HEK293 (cell line): ENCODE measurements at regions not wholly inside any gene's neighbourhood (a gene's known extent, or its start where the extent isn't known, plus 50 kb on each side); places are given as distances from the start of the nearest gene placed in this dataset.

ENCODE experiments used
- HOXA7 ChIP-seq: sonication (generic); formaldehyde crosslinking; IDR thresholded peaks from 2 replicates; pipeline ENCODE4 v1.8.1; 2022; ENCODE audit warnings: missing genetic modification reagents, borderline replicate concordance
- TF ChIP-seq, protein P1 (sequence below): fragments of 450-650 bp; formaldehyde crosslinking; IDR thresholded peaks from 2 replicates; pipeline ENCODE4 v1.5.1; 2016; ENCODE audit warnings: missing biosample characterization, missing genetic modification characterization

DNA sequence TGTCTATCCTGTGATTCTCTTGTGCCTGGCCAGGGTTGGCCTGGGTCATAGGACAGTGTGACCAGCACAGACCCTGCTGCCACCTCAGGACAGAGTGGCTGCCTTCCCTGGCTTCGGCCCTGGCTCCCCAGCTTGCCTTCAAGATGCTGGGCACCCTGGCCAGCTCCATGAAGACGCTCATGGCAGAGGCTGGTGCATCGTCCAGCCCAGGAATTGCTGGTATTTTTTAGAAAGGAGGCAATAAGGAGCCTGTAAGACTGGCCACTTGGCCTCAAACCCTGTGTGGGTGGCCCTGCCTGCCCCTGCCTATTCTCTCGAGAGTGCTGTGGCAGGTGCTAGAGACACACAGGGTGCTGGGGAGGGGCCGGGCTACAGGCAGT lies 70.4 kb upstream of the ACTRT2 start:
- no peak for TF ChIP-seq HOXA7
- TF ChIP-seq, protein P1, sequence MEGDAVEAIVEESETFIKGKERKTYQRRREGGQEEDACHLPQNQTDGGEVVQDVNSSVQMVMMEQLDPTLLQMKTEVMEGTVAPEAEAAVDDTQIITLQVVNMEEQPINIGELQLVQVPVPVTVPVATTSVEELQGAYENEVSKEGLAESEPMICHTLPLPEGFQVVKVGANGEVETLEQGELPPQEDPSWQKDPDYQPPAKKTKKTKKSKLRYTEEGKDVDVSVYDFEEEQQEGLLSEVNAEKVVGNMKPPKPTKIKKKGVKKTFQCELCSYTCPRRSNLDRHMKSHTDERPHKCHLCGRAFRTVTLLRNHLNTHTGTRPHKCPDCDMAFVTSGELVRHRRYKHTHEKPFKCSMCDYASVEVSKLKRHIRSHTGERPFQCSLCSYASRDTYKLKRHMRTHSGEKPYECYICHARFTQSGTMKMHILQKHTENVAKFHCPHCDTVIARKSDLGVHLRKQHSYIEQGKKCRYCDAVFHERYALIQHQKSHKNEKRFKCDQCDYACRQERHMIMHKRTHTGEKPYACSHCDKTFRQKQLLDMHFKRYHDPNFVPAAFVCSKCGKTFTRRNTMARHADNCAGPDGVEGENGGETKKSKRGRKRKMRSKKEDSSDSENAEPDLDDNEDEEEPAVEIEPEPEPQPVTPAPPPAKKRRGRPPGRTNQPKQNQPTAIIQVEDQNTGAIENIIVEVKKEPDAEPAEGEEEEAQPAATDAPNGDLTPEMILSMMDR (tag by site-specific recombination): no peak
